Gastroesophageal sphincter (tissue), 3 donors: ENCODE measurements at regions not wholly inside any gene's neighbourhood (a gene's known extent, or its start where the extent isn't known, plus 50 kb on each side); places are given as distances from the start of the nearest gene placed in this dataset.
"Not testable (repeated sequence)": the region's sequence is repeated elsewhere in the genome, so short reads cannot be mapped to it uniquely, and the experiment has no call there.

ENCODE experiments used
- POLR2A ChIP-seq, 2 donors: fragments of 450-650 bp; IDR thresholded peaks; one replicate each; pipeline ENCODE4 v1.6.1; 2017; ENCODE audit warnings: antibody characterized with exemption in 2 of 2, mild to moderate bottlenecking in 2 of 2, moderate library complexity in 1 of 2
- TF ChIP-seq, protein P1 (sequence below), 4 experiments: fragments of 200-600 bp in 2 of 4; fragments of 450-650 bp in 2 of 4; sonication (generic) in 1 of 4; IDR thresholded peaks; one replicate each; pipeline ENCODE4 v1.5.1; 2017 to 2019; ENCODE audit warnings: antibody characterized with exemption in 4 of 4, mild to moderate bottlenecking in 2 of 4, moderate library complexity in 2 of 4

DNA sequence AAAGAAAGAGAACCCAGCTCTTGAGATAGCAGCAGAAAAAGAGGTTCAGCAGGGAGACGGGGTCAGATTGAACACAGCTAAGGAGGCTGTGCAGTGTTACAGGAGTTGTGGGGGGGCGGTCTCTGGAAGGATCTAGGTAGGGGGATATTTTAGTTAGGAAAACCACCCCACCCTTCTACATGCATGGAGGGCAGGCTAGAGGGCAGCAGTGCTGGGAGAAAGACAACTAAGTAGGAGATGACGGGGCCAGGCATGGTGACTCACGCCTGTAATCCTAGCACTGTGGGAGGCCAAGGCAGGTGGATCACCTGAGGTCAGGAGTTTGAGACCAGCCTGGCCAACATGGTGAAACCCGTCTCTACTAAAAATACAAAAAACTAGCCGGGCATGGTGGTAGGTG, 80.7 kb upstream of the KCNMA1 start:
- TF ChIP-seq, protein P1, sequence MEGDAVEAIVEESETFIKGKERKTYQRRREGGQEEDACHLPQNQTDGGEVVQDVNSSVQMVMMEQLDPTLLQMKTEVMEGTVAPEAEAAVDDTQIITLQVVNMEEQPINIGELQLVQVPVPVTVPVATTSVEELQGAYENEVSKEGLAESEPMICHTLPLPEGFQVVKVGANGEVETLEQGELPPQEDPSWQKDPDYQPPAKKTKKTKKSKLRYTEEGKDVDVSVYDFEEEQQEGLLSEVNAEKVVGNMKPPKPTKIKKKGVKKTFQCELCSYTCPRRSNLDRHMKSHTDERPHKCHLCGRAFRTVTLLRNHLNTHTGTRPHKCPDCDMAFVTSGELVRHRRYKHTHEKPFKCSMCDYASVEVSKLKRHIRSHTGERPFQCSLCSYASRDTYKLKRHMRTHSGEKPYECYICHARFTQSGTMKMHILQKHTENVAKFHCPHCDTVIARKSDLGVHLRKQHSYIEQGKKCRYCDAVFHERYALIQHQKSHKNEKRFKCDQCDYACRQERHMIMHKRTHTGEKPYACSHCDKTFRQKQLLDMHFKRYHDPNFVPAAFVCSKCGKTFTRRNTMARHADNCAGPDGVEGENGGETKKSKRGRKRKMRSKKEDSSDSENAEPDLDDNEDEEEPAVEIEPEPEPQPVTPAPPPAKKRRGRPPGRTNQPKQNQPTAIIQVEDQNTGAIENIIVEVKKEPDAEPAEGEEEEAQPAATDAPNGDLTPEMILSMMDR (IDR thresholded peaks at IDR 0.05): not testable (repeated sequence)
- not testable (repeated sequence) for TF ChIP-seq POLR2A (IDR thresholded peaks at IDR 0.05)
